ENCODE measurements at regions not wholly inside any gene's neighbourhood (a gene's known extent, or its start where the extent isn't known, plus 50 kb on each side); places are given as distances from the start of the nearest gene placed in this dataset.
A peak's percentile ranks its signal among the peaks of the same experiment; 100 is the strongest.

DNA sequence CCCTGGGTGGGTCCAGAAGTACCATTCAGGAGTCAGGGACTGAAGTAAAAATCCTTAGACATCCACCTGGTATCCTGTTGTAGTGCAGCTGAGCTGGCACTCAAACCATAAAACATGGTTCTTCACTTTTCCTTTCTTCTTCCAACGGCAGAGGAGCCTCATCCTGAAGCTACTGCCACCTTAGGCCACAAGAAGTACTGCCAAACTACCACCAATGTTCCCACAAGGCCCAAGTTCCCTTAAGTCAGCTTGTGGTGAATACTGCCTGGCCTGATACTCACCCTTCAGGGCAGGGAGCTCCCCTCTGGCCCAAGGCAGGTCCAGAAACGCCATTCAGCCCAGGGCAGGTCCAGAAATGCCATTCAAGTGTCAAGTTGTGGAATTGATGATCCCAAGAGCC, 1053.4 kb upstream of the CITED2 start:
- TF ChIP-seq MYC (IDR thresholded peaks at IDR 0.05; ENCODE audit: low read depth, low read length), result no peak
- TF ChIP-seq, protein P1, sequence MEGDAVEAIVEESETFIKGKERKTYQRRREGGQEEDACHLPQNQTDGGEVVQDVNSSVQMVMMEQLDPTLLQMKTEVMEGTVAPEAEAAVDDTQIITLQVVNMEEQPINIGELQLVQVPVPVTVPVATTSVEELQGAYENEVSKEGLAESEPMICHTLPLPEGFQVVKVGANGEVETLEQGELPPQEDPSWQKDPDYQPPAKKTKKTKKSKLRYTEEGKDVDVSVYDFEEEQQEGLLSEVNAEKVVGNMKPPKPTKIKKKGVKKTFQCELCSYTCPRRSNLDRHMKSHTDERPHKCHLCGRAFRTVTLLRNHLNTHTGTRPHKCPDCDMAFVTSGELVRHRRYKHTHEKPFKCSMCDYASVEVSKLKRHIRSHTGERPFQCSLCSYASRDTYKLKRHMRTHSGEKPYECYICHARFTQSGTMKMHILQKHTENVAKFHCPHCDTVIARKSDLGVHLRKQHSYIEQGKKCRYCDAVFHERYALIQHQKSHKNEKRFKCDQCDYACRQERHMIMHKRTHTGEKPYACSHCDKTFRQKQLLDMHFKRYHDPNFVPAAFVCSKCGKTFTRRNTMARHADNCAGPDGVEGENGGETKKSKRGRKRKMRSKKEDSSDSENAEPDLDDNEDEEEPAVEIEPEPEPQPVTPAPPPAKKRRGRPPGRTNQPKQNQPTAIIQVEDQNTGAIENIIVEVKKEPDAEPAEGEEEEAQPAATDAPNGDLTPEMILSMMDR (IDR thresholded peaks at IDR 0.05; ENCODE audit: low read depth, low read length), result peak; percentile 7
- no peak for TF ChIP-seq POLR2A (IDR thresholded peaks at IDR 0.05; ENCODE audit: extremely low read depth, insufficient read length)
- TF ChIP-seq, protein P2, sequence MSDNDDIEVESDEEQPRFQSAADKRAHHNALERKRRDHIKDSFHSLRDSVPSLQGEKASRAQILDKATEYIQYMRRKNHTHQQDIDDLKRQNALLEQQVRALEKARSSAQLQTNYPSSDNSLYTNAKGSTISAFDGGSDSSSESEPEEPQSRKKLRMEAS (IDR thresholded peaks at IDR 0.05; ENCODE audit: low read depth, low read length), result no peak
- peak; percentile 33 for DNase-seq (ENCODE audit: low read depth)
- H3K4me3 ChIP-seq (ENCODE audit: low read depth, low read length), result no peak overlapping the region

DNA sequence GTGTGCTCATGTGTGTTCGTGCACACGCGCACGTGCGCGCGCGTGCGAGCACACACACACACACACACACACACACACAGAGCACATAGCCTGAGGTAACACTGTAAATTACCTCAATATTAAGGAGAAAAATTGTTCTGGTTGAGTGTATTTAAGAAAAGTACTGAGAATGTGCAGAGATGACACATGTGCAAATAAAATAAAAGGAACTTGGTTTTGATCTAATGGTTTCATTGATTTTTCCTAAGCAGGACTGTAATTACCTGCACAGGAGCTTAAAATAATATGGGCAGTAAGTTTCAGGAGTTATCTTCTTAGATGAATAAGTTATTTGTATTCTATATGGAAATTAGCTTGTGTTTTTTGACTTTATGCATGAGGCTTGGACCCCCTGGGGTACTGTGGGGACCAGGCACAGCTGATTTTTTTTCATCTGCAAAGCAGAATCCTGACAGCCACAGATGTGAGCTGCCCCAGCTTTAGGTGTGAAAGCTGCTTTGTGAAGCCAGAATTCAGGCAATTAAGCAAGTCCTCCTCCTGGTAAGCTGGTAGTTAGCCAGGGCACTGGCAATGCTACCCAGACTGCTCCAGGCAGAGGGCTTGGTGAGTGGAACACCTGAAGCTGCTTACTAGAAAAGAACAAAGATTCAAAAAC, 1040.6 kb upstream of the CITED2 start:
- no peak for DNase-seq (ENCODE audit: low read depth)
- no peak for TF ChIP-seq POLR2A (IDR thresholded peaks at IDR 0.05; ENCODE audit: extremely low read depth, insufficient read length)
- TF ChIP-seq, protein P2 (IDR thresholded peaks at IDR 0.05; ENCODE audit: low read depth, low read length), result no peak
- no peak for TF ChIP-seq MYC (IDR thresholded peaks at IDR 0.05; ENCODE audit: low read depth, low read length)
- TF ChIP-seq, protein P1 (IDR thresholded peaks at IDR 0.05; ENCODE audit: low read depth, low read length), result no peak
- no peak overlapping the region for H3K4me3 ChIP-seq (ENCODE audit: low read depth, low read length)

DNA sequence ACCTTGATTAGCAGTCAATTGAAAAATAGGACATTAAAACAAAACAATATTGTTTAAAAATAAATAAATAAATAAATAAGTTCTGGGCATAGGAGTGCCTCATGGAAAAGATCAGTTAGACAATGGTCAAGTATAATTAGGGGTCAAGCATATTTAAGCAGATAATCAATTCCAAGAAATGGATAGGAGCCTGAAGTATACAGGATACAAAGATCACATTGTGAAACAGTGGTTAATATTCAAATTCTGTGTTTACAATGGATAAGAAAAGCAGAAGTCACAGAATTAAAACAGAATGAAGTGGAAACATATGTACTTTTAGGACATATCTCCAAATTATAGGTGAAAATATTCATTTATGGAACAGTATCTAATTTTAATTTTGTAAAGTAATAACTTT, 1028.6 kb upstream of the CITED2 start:
- H3K4me3 ChIP-seq (ENCODE audit: low read depth, low read length), result no peak overlapping the region
- TF ChIP-seq, protein P1 (IDR thresholded peaks at IDR 0.05; ENCODE audit: low read depth, low read length), result no peak
- TF ChIP-seq POLR2A (IDR thresholded peaks at IDR 0.05; ENCODE audit: extremely low read depth, insufficient read length) (no peak), MYC (IDR thresholded peaks at IDR 0.05; ENCODE audit: low read depth, low read length) (no peak)
- TF ChIP-seq, protein P2 (IDR thresholded peaks at IDR 0.05; ENCODE audit: low read depth, low read length), result no peak
- no peak for DNase-seq (ENCODE audit: low read depth)

DNA sequence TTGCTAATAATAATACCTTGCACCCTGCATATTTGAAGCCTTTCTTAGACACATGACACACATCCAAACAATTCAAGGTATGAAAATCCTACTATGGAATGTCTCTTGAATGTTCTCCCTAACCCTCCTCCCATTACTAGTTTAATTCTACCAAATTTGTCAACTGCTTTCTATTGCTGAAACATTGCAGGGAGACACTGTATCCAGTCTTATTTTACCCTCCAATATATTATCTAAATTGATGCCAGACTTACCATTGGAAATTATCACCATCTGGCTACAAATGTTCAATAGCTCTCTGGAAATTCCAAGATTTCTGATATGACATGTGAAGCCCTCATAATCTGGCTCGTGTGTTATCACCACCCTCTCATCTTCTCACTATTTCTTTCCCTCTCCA, 1027.3 kb upstream of the CITED2 start:
- H3K4me3 ChIP-seq (ENCODE audit: low read depth, low read length), result no peak overlapping the region
- no peak for DNase-seq (ENCODE audit: low read depth)
- TF ChIP-seq, protein P1 (IDR thresholded peaks at IDR 0.05; ENCODE audit: low read depth, low read length), result no peak
- TF ChIP-seq POLR2A (IDR thresholded peaks at IDR 0.05; ENCODE audit: extremely low read depth, insufficient read length) (no peak), MYC (IDR thresholded peaks at IDR 0.05; ENCODE audit: low read depth, low read length) (no peak)
- TF ChIP-seq, protein P2 (IDR thresholded peaks at IDR 0.05; ENCODE audit: low read depth, low read length), result no peak

DNA sequence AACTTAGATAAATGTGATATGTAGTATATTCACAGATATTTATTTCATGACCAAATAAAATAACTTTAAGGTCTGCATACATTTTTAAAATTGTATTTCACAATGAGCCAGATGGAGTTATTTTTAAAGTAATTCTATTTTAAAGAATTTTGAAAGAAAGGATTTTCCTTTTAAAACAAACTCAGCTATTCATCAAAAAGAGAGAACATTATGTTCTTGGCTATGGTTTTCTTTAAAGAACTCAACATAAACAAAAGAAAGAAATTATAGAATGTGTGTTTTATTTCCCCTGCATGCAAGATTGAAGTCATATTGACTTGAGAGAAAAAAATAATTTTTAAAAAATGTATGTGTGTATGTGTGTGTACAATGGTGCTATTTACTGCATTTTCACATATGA, 1023.6 kb upstream of the CITED2 start:
- H3K4me3 ChIP-seq (ENCODE audit: low read depth, low read length), result no peak overlapping the region
- DNase-seq (ENCODE audit: low read depth), result no peak

More for the DNA sequence above, 1023.6 kb upstream of the CITED2 start:
- TF ChIP-seq MYC (IDR thresholded peaks at IDR 0.05; ENCODE audit: low read depth, low read length), result no peak
- TF ChIP-seq, protein P1 (IDR thresholded peaks at IDR 0.05; ENCODE audit: low read depth, low read length), result no peak
- TF ChIP-seq POLR2A (IDR thresholded peaks at IDR 0.05; ENCODE audit: extremely low read depth, insufficient read length), result no peak
- TF ChIP-seq, protein P2 (IDR thresholded peaks at IDR 0.05; ENCODE audit: low read depth, low read length), result no peak
